HK-2 (cell line): ENCODE measurements at regions not wholly inside any gene's neighbourhood (a gene's known extent, or its start where the extent isn't known, plus 50 kb on each side); places are given as distances from the start of the nearest gene placed in this dataset.

ENCODE experiments used
- DNase-seq: peaks from one replicate; pipeline ENCODE4 v3.0.0-alpha.2; 2018; ENCODE audit not compliant: unreplicated experiment

DNA sequence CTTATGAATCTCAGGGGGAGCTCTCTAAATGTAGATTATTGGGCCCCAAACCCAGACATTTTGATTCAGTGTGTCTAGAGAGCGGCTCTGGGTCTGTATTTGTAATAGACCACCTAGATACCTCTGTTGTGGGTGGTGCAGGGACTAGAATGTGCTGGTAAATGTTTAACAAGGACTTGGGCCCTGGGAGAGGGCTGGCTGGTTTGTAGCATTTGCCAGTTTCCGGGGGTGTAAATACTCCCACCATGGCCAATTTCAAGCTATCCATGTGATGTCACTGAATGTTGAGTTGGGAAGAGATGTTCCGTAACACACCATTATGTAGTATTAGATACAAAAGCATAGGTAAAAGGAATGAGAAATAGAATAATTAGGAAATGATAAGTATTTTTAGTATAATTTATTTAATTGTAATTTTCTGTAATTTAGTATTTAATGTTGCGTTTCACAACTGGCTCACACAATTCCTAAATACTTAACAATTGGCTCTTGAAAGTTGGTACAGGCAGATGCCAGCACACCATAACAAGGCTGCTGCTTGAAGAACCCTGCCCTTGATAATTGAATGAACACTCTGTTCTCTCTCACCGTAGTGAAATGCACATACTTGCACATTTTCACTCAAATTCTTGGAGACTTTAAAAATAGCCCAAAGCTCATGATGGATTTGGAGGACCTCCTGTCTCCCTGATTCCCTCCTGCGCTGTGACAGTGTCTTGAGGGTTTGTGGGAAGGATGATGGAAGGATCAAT, 359.2 kb upstream of the PROK2 start:
- no peak for DNase-seq

DNA sequence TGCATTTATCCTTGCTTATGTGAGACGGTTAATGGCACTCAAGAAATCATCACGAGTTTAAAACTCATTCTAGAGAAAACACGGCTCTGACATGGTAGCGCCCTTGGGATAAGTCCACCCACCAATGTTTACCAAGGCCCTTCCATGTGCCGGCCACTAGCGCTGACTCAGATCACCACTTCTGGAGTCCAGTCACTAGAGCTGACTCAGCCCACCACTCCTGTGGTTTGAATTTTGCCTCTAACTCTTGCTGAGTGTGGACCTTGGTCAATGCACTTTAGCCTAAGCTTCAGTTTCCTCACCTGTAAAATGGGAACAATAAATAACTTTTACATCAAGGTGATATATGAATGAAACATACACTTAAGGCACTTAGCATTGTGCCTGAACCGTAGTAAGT, 358.4 kb upstream of the PROK2 start:
- DNase-seq: peak; percentile 11

DNA sequence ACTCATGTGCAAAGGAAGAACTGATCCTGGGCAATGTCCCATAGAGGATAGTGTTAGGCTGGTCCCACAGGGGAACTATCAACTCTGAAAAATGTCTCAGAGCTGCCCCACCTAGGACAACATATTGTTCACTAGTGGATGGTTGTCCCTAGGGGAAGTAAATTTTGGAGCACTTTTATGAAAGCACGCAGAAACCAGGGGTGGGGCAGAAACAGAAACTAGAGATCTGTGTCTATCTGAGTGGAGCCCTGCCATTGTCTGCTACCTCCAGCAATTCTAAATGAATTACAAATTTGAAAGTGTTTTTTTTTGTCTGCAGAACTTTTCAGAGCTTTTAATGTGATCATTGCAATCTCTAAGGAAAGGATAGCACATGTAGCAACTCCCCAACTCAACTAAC, 357.1 kb upstream of the PROK2 start:
- no peak for DNase-seq

DNA sequence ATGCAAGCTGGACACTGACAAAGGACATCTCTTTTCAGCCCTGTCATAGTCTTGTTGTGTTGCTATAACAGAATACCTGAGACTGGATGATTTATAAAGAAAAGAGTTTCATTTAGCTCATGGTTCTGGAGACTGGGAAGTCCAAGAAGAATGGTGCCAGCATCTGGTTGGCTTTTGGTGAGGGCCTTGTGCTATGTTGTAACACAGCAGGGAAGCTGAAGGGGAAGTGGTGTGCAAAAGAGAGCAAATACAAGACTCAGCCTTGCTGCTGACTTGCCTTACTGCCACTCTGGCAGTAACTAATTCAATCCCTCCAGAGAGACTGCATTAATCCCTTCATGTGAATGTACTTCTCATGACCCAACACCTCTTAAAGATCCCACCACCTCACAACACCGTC, 356.3 kb upstream of the PROK2 start:
- DNase-seq: no peak

DNA sequence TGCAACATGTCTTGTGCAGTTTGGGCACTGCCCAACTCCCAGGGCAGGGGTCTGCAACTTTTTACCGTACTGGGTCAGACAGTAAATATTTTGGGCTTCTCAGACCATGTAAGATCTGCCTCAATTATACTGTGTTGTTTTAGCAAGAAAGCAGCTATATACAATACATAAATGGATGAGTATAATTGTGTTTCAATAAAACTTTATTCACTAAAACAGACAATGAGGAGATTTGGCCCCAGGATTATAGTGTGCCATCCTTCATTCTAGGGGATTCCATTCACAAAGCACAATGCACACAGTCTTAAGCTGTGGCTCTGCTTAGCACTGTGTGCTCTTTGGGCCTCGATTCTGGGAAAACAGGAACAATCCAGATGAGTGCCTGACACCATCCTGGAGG, 354.4 kb upstream of the PROK2 start:
- DNase-seq: no peak

DNA sequence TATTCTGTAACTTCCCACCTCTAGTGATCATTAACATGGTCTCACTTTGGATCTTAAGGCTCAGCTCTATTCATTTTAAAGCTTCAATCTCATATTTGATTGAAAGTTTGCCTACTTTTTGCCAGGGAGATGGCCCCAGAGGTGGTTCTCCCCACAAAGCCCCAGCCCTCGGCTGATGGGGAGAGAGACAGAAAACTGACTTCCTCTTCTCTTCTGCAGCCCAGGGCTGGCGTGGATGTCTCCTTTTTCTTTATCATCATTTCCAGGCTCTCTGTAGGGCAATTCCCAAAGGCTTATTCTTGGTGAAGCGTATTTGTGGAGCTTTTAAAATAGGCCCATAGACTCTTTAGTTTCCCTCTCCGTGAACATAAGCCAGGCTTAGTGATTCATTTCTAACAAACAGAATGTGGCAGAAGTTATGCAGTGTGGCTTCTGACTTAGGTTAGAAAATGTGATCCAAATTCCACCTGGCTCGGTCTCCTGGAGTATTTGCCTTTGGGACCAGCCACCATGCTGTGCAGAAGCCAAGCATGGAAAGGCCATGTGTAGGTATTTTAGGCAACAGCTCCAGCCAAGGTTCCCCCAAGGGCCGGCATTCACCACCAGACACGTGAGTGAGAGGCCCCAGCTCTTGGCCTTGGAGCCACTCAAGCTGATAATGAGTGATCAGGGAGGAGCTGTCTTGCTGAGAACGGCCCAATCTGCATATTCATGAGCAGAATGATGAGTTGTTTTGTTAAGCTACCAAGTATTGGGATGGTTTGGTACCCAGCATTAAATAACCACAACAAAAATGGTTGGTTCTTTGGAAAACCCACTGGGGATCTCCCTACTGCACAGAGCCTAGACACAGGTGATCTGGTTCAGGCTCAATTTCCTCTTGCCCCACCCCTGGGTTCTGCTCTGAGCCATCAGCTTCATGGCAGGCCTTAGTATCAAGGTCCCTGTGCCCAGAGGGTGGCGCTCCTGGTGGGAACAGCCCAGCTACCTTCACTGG, 353.2 kb upstream of the PROK2 start:
- no peak for DNase-seq

DNA sequence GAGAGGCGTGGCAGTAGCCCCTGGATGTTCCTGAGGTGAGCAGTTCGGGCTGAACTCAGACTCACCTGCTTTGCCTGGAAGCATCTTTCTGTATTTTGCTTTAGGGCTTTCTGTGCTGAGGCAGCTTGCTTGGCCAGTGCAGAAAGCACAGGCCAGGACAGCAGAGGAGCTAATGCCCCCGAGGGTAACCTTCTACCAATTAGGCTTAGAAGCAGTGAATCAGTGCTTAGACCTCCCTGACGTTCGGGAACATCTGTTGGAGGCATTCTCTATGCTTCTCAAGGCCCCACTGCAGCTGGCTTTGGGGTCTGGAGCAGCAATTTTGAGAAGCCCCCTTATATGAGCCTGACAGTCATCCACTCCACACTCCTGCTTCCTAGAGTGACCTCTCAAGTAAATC, 350.7 kb upstream of the PROK2 start:
- DNase-seq: no peak

DNA sequence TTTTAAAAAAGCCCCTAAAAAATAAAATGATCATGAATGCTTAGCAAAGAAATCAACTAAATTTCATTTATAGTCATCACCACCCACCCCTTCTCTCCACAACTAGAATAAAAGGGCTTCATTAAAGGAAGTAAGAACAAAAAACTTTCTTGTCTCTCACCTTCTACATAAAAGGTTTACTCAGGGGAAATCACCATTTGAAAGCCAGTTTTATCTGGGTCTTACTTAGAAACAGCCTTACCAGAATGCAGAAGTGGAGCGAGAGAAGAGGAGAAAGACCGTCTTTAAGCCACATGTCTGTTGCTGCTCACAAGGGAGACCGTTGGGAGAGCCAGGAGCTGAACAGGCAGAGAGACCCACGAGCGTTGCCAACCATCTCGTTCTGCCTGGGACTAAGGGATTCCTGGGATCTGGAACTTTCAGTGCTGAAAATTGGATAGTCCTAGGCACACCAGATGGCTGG, 350.1 kb upstream of the PROK2 start:
- no peak for DNase-seq

DNA sequence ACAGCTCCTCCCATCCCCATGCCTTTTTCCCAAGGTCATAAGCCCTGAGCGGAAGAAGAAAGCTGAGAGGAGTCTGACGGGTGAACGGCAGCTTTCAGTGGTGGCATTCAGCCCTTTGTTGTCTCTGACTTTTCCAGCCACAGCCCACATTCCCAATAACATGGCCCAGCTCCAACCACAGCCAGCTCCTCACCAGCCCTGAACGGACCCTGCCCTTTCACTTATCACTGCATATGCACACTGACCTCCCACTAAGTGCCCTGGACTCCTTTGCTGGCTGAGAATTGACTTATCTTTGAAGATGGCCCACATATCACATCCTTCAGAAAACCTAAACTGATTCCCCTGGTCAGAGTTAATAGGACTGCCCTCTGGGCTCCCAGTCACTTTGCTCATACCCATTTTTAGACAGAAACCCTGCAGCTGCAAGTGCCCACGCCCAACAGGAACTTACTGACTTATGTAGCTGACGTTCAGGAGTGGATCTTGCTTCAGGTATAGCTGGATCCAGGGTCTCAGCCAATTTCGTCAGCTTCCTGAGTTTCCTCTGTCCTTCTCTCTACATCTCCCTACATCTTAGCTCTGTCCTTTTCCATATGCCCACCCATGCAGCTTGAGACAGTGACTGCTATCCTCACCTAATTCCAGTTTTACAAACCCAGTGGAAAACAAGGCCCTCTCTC, 348.5 kb upstream of the PROK2 start:
- no peak for DNase-seq

DNA sequence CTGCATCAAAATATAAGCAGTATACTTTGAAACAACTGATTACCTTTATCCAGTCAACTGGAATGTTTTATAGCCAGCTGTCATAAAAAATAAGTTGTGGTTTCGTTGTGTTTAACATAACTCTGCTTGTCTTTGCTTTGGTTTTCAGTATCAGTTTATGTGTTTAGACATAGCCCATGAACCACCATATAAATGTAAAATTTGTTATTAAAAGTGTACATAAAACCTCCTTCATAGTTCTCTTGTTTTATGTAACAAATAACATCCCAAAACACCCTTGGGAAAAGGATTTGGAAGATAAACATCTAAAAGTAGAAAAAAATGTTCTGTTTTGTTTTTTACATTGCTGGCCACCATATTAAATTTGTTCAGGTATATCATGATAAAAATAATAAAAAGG, 347.0 kb upstream of the PROK2 start:
- DNase-seq: no peak

DNA sequence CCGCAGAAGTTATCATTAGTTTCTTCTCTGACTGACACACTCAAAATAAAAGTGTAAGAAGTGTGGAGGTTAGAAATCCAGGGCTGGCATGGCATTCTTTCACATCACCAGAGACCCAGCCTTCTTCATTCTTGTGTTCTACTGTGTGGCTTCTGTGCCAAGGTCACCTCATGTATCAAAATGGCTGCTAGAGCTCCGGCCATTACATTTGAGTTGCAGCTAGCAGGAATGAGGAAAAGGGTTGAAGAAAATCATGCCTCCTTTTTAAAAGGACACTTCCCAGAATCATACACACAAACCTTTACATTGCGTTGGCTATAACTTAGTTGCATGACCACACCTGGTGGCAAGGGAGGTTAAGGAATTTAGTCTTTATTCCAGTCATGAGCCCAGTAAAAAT, 345.6 kb upstream of the PROK2 start:
- no peak for DNase-seq

DNA sequence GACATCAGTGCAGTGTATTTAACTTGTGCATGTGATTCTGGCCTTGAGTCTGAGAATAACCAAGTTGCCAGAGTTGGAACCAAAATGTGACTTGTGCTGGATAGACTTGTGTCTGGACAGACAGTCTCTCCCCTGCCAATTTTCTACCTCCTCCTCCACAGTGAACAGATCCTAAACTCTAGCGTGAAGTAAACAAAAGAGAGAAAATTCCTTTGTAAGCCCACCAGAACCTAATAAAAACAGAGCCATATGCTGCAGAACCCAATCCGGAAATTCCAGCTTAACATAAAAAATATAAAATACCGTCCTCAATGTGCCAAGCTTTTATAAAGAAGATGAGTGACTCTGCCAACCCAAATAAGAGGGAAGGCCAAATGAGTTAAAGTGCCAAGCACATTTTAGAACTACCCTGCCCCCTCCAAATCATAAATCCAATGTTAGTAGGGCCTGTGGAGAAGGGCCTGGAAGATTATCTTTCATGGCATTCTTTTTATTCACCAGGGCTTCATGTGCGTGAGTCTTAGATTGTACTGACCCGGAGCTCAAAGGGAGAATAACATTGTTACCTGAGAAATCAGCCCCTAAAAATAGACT, 344.6 kb upstream of the PROK2 start:
- no peak for DNase-seq

DNA sequence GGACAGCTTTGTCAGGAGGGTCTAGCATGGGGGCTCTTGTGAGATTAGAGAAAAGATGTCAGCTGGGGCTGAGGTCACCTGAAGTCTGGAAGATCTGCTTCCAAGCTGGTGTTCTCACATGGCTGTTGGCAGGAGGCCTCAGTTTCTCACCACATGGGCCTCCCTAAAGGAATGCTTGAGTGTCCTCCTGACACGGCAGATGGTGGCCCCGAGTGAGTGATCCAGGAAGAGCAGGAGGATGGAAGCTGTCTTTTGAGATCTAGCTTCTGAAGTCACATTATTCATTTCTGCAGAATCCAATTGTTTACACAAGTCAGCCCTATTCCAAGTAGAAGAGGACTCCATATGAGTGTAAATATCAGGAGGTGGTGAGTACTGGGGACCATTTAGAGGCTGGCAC, 344.0 kb upstream of the PROK2 start:
- DNase-seq: no peak

DNA sequence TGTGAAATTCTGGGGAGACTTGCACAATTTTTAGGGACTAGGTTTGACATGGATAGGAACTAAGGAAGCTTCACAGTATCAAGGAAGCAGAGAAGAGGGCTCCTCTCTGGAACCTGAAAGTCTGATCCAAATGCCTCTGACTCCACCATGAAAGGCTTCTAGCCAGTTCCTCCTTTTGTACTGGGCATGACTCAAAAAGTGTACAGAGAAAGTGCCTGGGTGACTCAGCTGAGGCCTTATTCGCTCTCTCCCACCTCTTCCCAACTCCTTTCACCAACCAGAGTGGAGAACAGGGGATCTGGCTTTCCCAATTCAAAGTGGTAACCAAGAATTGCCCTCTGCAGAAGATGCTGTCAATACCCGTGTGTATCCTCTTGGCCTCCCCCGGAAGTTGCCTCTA, 342.9 kb upstream of the PROK2 start:
- no peak for DNase-seq

DNA sequence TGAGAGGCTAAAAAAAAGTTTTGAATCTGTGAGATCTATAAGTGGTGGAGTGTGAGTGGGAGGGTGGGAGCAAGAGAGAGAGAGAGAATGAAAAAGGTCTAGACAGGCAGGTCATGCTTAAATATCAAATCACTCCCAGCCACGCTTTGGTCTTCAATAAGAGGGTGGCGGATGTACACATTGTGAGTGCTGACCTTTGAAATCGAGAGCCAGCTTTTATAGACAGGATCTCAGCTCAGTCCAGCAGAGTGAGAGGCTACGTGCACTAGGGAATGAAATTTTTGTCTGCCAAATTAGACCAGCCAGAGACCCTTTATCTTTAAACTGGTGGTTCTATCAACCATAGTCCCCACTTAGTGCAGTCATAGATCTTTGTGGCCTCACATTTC, 342.3 kb upstream of the PROK2 start:
- DNase-seq: no peak

DNA sequence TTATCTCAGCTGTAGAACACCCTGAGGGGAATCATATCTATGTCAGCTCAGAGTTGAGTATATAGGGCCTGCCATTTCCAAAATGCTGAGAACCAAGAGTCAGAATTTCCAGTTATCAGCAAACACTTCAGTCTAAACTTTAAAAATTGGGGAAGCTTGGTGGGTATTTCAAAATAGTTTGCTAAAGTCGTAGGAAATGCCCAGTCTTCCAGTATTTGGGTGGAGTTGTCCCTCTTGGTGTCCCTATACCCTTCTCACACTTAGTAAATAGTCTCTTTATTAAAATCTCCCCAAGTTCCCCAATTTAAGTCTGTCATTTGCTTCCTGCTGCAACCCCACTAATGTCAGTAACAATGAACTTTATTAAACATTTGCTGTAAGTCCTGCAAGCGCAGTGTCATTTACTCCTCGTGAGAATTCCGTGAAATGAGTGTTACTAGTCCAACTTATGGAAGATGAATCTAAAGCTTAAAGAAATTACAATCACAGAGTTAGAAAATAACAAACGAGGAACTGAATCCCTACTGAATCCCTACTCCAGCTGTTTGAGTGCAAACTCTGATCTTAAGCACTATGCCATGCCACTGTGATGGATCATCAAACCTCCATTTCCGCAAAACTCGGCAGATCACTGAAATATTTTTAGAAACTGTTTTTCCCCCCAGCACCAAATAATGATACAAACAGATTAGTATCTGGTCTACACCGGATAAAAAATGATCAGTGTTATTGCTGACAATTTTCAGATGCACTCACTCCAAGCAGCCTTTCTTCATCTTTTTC, 341.7 kb upstream of the PROK2 start:
- DNase-seq: no peak

DNA sequence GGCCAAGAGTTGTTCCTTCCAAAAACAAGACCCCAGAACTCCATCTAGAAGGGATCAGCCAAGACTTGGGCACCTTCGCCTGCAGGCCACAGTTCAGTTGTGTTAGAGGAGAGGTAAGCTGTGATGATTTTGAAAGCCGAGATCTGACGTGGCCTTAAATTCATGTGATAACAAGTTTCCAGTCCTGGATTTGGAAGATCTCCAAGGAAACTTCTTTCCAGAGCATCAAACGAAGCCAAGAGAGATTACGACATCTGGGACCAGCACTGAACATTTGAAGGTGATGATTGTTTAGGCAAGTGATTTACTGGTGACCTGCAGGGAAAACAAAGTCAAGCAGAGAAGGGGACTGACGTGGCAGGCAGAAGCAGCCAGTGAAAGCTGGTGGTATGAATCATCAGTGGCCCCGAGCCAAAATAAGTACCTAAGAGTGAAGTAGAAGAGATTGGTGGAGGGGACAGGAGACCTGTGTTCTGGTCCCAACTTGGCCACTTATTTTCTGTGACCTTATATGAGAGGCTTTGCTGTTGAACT, 339.0 kb upstream of the PROK2 start:
- peak; percentile 11 for DNase-seq

DNA sequence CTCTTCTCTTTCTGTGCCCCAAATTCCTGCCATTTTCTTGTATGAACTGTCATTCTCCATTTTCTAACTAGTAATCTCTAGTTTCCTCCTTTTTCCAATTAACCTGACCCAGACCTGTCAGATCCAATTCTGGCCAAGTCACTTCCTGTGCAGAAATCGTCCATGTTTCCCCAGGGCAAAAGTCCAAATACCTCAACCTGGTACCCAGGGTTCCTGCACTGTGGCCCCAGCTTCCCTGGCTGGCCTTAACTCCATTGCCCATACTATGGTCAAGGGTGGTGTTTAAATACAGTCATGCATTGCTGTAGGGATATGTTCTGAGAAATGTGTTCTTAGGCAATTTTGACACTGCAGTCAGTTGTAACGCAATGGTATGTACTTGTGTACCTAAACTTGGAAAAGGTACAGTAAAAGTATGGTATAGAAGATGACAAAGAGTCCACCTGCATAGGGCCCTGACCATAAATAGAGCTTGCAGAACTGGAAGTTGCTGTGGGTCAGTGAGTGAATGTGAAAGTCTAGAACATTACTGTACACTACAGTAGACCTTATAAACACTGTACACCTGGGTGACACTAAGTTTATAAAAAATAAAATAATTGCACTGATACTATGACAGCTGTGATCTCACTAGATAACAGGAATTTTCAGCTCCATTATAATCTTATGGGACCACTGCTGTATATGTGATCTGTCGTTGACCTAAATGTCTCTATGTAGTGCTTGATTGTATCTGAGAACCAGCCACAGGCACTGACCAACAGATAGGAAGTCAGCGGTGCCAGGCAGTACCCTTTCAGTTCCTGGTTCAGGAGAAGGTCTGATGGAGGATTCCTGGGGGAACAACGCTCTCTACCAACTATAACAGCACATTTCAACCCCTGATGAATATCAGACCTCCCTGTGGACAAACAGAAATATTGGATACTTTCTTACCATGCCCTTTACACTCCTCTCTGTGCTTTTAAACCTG, 336.1 kb upstream of the PROK2 start:
- DNase-seq: no peak

DNA sequence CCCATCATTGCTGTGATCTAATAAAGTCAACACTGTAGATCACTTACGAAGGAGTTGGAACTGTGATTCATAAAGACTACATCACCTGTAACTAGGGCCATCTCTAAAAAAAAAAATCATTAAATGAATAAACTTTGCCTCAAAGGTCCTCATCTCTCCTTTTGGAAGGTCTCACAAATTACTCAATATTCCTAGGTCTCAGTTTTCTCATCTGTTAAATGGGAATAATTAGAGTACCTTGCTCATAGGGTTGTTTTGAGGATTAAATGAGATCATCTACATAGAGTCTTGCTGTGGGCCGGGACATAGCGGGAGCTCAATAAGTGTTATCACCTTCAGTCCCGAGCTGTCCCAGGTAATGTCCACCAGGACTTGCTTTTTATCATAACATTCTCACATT, 335.1 kb upstream of the PROK2 start:
- DNase-seq: no peak

DNA sequence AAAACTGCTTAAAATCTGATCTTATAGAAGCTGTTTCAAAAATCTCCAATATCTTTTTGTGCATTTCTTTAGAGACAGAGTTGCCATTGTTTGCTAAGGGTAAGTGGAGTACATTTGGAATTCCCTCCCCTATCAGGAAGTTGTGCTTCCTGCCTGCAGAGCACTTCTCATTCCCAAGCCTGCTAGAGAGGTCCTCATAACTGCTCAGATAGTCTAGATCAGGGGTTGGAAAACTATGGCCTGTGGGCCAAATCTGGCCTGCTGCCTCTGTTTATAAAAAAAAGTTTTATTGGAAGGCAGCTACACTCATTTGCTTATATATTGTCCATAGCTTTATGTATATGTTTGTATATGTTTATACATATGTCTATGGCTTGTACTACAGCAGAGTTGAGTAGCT, 333.7 kb upstream of the PROK2 start:
- DNase-seq: no peak
